CD1c-positive myeloid dendritic cell (primary cell): ENCODE measurements at regions not wholly inside any gene's neighbourhood (a gene's known extent, or its start where the extent isn't known, plus 50 kb on each side); places are given as distances from the start of the nearest gene placed in this dataset.
"Not testable (repeated sequence)": the region's sequence is repeated elsewhere in the genome, so short reads cannot be mapped to it uniquely, and the experiment has no call there.

ENCODE experiments used
- DNase-seq: peaks from one replicate; pipeline ENCODE4 v3.0.0-alpha.2; 2016; ENCODE audit errors: extremely low spot score

GRCh38 chr4:78691971-78692821 lies 84.0 kb upstream of the BMP2K start:
- DNase-seq = no peak

- DNase-seq = no peak
These were observed 83.4 kb upstream of the BMP2K start for GRCh38 chr4:78692822-78693170.

DNA sequence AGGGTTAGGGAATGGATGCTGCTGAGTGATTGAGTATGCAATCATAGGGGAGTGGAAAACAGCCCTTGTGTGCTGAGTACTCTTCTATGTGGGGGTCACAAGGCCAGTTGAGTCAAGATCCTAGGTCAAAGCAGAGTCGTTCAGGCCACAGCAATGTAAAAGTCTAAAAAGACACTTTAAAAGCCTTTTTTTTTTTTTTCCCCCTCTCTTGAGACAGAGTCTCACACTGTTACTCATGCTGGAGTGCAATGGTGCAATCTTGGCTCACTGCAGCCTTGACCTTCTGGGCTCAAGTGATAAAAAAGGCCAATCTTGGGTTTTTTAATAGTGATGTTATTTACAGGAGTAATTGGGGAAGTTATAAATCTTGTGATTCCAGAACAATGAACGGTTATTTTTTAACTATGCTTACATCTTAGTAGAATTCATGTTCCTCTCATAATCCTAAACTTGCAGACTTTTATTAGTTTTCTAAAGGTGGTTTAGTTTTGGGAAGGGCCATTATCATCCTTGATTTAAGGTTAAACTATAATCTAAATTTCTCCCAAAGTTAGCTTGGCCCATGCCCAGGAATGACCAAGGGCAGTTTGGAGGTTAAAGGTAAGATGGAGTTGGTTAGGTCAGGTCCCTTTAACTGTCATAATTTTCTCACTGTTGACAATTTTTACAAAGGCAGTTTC lies 82.2 kb upstream of the BMP2K start:
- DNase-seq = no peak

GRCh38 chr4:78694457-78694787 lies 81.7 kb upstream of the BMP2K start:
- DNase-seq = no peak

DNA sequence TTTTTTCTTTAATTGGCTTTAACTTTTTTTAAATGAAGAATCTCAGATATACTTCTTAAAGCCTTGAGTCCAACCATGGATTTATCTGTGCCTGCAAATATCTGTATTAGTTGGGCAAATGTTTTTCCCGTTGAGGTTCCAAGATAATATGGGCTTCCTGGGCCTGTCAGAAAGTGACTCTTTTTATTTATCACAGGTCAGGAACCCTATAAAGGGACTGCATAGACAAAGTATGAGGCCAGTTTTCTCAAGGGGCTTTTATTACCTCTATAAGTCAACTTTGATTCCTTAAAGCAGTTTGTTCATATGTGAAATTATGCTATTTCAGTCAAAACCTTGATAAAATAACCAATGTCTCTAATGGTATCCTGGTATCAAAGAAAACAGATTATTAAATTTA lies 80.2 kb upstream of the BMP2K start:
- no peak for DNase-seq

DNA sequence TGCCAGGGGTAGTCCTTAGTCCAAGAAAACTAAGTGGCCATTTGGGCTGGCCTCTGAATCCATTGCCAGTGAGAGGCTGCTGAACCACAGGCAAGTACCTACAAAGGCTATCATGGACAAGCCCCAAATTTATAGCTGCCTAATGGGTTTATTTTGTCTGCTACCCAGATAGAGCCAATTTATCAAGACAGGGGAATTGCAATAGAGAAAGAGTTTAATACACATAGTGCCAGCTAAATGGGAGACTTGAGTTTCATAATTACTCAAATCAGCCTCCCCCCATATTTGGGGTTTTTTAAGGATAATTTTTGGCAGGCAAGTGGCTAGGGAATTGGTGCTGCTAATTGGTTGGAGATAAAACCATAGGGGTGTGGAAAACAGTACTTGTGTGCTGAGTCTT lies 73.1 kb upstream of the BMP2K start:
- no peak for DNase-seq

- DNase-seq = no peak
These were observed 71.8 kb upstream of the BMP2K start for GRCh38 chr4:78704317-78704716.

DNA sequence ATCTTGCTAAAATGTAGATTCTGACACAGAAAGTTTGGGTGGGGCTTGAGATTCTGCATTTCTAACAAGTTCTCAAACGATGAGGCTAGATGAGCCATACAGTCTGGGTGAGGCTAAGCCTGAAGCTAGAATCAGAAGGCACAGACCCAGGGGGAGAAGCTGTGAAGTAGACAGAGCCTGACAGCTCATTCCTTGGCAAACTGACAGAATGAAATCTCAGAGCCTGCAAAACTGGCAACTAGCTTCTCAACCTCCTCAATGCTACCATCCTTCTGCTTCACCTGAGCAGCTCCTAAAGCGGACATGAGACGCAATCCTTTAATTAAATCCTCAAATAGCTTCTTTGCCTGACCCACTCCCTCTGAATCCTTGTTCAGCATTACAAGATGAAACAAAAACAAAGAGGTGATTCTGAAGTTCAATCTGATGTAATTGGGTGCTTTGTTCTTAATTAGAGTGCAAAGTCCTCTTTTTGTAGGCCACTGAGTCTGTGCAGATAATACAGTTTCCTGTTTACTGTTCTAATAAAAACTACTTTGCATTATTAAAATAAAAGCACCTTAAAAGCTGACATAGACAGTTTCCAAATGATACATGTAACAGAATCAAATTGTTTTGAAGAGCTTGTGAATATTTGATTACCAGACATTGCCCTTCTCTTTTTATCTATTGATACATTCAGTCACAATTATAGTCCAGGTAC lies 71.0 kb upstream of the BMP2K start:
- DNase-seq = no peak

- no peak for DNase-seq
These were observed 69.8 kb upstream of the BMP2K start for GRCh38 chr4:78706302-78706701.

- no peak for DNase-seq
These were observed 68.9 kb upstream of the BMP2K start for GRCh38 chr4:78707268-78707667.

- no peak for DNase-seq
These were observed 68.4 kb upstream of the BMP2K start for GRCh38 chr4:78707793-78708192.

- DNase-seq = no peak
These were observed 65.6 kb upstream of the BMP2K start for GRCh38 chr4:78710536-78710935.

- no peak for DNase-seq
These were observed 64.5 kb upstream of the BMP2K start for GRCh38 chr4:78711676-78712075.

DNA sequence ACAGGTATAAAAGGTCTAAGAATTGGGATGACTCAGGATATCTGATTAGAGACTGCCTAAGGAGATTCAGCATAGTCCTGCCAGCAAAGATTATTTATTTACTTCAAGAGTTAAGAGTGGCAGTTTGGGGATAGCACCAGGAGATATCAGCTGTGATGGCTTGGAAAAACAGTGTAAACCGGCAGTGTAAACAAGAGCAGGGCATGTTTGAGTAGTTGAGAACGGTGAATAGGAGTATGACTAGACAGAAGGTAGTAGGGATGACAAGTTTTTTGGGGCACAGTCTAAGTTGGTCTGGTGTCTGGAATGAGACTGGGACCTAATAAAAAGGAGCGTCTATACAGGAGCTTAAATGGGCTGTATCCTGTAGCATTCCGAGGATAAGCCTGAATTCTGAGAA lies 61.6 kb upstream of the BMP2K start:
- not testable (repeated sequence) for DNase-seq

DNA sequence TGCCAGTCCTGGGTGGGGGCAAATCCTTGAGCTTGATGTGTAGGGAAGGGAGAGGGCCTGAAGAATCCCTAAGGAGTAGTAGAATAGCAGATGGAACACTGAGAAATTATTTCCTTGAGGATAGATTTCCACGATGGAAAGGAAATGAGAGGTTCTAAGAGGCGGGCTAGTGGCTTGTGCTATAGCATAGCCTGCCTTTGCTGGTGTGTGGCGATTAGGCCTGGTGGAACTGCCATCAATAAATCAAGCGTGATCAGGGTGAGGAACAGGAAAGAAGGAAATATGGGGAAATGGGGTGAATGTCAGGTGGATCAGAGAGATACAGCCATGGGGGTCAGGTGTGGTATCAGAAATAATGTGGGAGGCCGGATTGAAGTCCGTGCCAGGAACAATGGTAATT lies 60.8 kb upstream of the BMP2K start:
- DNase-seq = not testable (repeated sequence)

- DNase-seq = not testable (repeated sequence)
These were observed 58.4 kb upstream of the BMP2K start for GRCh38 chr4:78717712-78718111.

DNA sequence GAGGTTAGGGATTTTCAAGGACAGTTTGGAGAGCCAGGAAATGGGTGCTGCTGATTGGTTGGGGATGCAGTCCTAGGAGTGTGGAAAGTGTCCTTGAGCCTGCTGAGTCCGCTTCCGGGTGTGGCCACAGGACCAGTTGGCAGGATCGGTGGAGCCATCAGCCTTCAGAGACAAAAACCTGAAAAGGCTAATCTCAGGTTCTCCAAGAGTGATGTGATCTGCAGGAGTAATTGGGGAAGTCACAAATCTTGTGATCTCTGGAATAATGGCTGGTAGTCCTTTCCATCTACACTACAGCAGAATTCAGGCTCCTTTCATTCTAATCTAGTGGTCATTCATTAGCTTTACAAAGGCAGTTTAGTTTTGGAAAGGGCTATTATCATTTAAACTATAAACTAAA lies 55.9 kb upstream of the BMP2K start:
- no peak for DNase-seq

DNA sequence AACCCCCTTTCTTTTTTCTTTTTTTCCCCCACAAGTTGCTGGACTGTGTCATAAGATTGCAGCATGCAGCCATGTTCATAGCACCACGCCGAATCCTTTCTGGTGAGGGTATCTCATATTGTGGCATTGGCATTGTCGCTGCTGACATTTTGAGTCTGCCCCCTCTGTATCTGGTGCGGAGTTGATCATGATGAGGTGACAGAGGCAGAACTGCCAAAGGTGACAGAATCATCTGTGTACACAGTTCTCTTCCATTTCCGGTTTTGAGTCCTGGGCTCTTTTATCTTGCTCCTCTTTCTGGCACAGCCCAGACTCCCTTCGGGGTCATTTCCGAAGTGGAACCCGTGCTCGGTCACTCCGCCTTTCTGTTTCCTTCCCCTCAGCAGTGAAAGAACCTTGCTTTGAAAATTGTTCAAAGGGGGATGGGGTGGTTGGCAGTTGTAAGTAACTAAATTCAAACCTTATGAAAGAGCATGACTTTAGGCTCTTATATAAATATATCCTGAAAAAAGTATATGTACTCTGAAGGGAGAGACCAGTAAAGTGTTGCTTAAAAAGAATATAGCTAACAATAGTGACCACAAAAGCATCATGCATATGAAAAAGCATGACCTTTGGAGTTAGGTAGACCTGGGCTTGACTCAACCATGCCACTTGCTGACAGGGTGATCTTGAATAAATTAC lies 55.0 kb upstream of the BMP2K start:
- DNase-seq = peak; percentile 26

DNA sequence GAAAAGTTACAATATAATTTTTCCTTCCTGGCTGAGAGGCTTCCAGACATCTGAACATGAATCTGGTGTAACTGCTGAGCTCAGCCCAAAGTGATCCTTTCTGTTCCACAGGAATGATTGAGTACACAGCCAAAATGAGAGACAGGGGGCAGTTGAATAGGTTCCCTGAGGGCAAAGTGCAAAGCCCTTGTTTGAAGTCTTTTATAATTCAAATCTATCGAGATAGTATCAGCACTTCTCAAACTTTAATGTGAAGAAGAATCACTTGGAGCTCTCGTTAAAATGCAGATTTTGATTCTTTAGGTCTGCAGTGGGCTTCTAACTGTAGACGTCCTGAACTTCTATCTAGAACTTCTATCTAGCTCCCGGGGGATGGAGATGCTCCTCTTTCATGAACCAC lies 54.4 kb upstream of the BMP2K start:
- DNase-seq = no peak

- DNase-seq = no peak
These were observed 53.8 kb upstream of the BMP2K start for GRCh38 chr4:78722320-78722719.

- DNase-seq = no peak
These were observed 53.3 kb upstream of the BMP2K start for GRCh38 chr4:78722878-78723277.
